GM12891 (cell line): ENCODE measurements at regions not wholly inside any gene's neighbourhood (a gene's known extent, or its start where the extent isn't known, plus 50 kb on each side); places are given as distances from the start of the nearest gene placed in this dataset.

Experiments used
- POLR2A ChIP-seq: IDR thresholded peaks from 2 replicates; pipeline ENCODE4 v1.6.1; 2011; ENCODE audit warnings: low read depth, low read length, control low read depth
- POLR2AphosphoS5 ChIP-seq: IDR thresholded peaks from 2 replicates; pipeline ENCODE4 v1.6.1; 2011; ENCODE audit warnings: low read depth, low read length, control low read depth
- SPI1 ChIP-seq: IDR thresholded peaks from 2 replicates; pipeline ENCODE4 v1.6.1; 2011; ENCODE audit warnings: low read depth, low read length, control low read depth

DNA sequence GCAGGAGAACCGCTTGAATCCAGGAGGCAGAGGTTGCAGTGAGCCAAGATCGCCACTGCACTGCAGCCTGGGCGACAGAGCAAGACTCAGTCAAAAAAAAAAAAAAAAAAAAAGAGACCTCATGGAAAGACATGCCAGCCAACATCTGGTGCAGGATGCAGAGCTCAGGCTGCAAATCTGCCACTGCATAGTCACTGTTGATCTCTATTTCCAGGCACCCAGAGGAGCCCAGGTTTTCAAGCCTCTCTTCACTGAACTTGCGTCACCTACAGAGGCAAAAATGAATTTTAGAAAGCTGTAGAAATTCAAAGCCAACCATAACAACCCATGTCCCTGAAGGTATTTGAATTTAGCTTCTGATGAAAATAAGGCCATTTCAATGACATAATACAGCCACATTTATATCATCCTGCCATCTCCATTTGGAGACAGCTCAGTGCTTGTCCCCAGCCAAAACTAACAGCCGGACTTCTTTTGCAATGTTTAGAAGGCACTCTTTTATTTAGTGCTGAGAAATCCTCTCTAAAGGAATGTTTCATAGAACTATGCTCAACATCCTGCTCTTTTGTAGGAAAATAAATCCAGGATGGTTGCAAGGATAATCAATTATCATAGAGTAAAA is 113.3 kb downstream of the SNX18 start:
- TF ChIP-seq POLR2AphosphoS5 (no peak), POLR2A (no peak), SPI1 (no peak)
